ENCODE measurements at regions not wholly inside any gene's neighbourhood (a gene's known extent, or its start where the extent isn't known, plus 50 kb on each side); places are given as distances from the start of the nearest gene placed in this dataset.

DNA sequence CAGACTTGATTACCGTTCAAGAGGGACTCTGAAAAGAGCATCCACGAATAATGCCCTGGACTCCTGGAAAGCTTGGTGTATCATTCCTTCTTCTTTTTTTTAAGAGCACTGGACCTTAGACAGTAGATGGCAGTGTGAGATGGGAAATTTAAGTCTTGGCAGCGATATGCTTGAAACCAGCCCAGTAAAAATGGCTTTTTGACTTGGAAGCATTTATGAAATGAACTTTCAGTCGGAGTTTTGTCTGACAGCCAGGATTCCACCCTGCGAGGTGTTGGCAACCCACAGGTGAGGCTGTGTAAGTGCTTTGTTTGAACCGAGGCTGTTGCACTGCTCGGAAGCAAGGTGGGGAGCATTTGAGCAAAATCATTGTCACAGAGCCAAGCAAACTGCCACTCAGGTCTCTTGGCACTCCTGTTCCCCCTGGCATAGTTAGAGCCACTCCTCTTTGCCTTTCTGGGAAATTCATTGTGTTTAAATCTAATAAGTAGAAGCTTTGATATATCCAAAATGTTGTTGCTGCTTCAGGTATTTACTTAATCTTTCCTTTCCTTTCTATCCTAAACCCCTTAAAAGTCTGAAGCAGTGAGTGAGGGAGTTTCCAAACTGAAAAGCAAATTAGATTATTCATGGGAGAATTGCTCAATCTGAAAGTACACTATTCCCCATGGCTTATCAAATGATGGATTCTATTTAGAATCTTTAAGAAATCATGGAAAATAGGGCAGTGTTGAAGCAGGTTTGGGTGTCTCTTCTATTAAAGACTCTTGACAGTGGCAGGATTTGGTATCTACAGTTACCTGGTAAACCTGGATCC lies 272.8 kb upstream of the SLC35B3 start:
- DNase-seq = no peak
- ChIA-PET POLR2A (no interaction called here), CTCF (interaction anchor here (0.6 kb wide), 1 partner anchor 119 kb away, joined by 3 read pairs; no protein-coding TSS in a partner anchor)
- H3K36me3 Mint-ChIP-seq (ENCODE audit: low read depth) = no peaks in the 10 kb centered on the region
- ATAC-seq = no peak
- H3K4me1 Mint-ChIP-seq = no peaks in the 10 kb centered on the region
- no peaks in the 10 kb centered on the region for H3K27me3 Mint-ChIP-seq
- no peaks in the 10 kb centered on the region for H3K9me3 Mint-ChIP-seq (ENCODE audit: low read depth)
- H3K4me3 Mint-ChIP-seq = no peak overlapping the region
- intact Hi-C loops (cut with DNase I, micrococcal nuclease) = no loop called here
- H3K27ac Mint-ChIP-seq = no peak overlapping the region

DNA sequence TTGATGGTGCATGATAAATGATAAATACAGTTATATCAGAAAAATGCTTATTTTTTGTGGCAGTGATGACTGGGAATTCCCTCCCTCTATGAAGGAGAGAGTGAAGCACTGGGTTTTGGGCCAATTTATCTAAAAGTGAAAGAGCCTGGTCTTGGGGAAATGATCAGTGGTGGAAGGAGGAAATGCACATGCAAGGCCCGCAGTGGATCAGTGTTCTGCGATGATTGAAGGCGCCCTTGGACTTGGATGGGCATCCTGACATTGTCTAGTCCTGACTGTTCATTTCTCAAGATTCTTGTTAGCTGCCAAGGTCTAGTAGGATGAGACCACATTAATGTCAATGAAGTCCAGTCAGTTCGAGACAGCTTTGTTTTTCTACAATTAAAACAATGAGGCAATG lies 272.0 kb upstream of the SLC35B3 start:
- Mint-ChIP-seq H3K27ac (no peak overlapping the region), H3K27me3 (no peaks in the 10 kb centered on the region), H3K4me3 (no peak overlapping the region), H3K9me3 (ENCODE audit: low read depth) (peaks cover 4% of the 10 kb centered on the region), H3K36me3 (ENCODE audit: low read depth) (no peaks in the 10 kb centered on the region), H3K4me1 (no peaks in the 10 kb centered on the region)
- DNase-seq = no peak
- ChIA-PET CTCF (interaction anchor here (0.7 kb wide), 1 partner anchor 716 kb away, joined by 3 read pairs; no protein-coding TSS in a partner anchor), POLR2A (no interaction called here)
- ATAC-seq = no peak
- intact Hi-C loops (cut with DNase I, micrococcal nuclease) = no loop called here

GRCh38 chr6:8705435-8706020 lies 270.2 kb upstream of the SLC35B3 start:
- ChIA-PET CTCF (no interaction called here), POLR2A (no interaction called here)
- no peak overlapping the region for H3K4me3 Mint-ChIP-seq
- no peaks in the 10 kb centered on the region for H3K4me1 Mint-ChIP-seq
- no peak overlapping the region for H3K27ac Mint-ChIP-seq
- peaks cover 4% of the 10 kb centered on the region for H3K9me3 Mint-ChIP-seq (ENCODE audit: low read depth)
- H3K27me3 Mint-ChIP-seq = no peaks in the 10 kb centered on the region
- ATAC-seq = no peak
- DNase-seq = no peak
- intact Hi-C loops (cut with DNase I, micrococcal nuclease) = no loop called here
- H3K36me3 Mint-ChIP-seq (ENCODE audit: low read depth) = no peaks in the 10 kb centered on the region

DNA sequence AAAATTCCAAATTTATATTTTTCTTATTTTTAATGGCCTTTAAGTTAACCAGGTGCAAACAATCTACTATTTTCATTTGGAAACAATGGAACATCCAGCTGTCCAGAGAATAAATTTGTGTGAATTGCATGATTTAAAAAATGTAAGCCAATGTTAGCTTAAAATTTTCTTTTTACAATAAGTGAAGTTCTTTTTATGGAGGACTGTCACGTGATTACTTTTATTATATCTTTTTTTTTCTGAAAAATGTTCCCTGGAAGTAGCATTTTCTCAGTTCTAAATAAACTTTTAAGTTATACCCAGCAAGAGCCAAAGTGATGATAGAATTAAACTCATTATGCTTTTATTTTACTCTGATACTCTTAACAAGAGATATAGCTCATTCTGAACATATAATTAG lies 267.7 kb upstream of the SLC35B3 start:
- Mint-ChIP-seq H3K27me3 (no peaks in the 10 kb centered on the region), H3K27ac (no peak overlapping the region), H3K36me3 (ENCODE audit: low read depth) (no peaks in the 10 kb centered on the region), H3K4me1 (no peaks in the 10 kb centered on the region), H3K9me3 (ENCODE audit: low read depth) (peaks cover 7% of the 10 kb centered on the region), H3K4me3 (no peak overlapping the region)
- ChIA-PET CTCF (no interaction called here), POLR2A (no interaction called here)
- DNase-seq = no peak
- ATAC-seq = no peak
- intact Hi-C loops (cut with DNase I, micrococcal nuclease) = no loop called here

GRCh38 chr6:8688821-8689220 lies 253.5 kb upstream of the SLC35B3 start:
- H3K9me3 Mint-ChIP-seq (ENCODE audit: low read depth) = peaks cover 7% of the 10 kb centered on the region
- intact Hi-C loops (cut with DNase I, micrococcal nuclease) = no loop called here
- H3K27ac Mint-ChIP-seq = no peak overlapping the region
- POLR2A ChIA-PET = no interaction called here
- DNase-seq (no peak), ATAC-seq (no peak)
- H3K4me1 Mint-ChIP-seq = no peaks in the 10 kb centered on the region
- no peaks in the 10 kb centered on the region for H3K36me3 Mint-ChIP-seq (ENCODE audit: low read depth)
- no peaks in the 10 kb centered on the region for H3K27me3 Mint-ChIP-seq
- no peak overlapping the region for H3K4me3 Mint-ChIP-seq
- CTCF ChIA-PET = no interaction called here

GRCh38 chr6:8686077-8686476 lies 250.7 kb upstream of the SLC35B3 start:
- DNase-seq = no peak
- CTCF ChIA-PET = no interaction called here
- Mint-ChIP-seq H3K27me3 (no peaks in the 10 kb centered on the region), H3K4me1 (no peaks in the 10 kb centered on the region), H3K36me3 (ENCODE audit: low read depth) (no peaks in the 10 kb centered on the region), H3K27ac (no peak overlapping the region), H3K9me3 (ENCODE audit: low read depth) (no peaks in the 10 kb centered on the region), H3K4me3 (no peak overlapping the region)
- POLR2A ChIA-PET = no interaction called here
- intact Hi-C loops (cut with DNase I, micrococcal nuclease) = no loop called here
- ATAC-seq = no peak

DNA sequence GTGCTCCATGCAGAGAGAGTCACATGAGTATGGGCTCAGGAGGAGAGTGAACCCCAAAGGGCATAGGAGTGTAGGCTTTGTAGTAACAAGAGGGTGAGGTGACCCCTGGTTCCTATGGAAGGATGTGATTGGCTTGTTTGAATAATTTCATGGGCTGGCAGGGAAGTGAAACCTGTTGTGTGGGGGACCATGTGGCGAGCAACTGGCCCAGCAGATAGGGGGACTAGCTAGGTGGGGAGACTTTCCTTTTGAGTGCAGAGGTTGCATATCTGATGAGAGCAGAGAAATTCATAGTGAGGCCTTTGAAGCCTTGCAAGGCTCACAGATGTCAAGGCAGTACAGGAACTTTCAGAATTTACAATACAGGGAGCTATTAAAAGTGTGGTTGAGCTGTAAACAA lies 247.9 kb upstream of the SLC35B3 start:
- Mint-ChIP-seq H3K27ac (no peak overlapping the region), H3K9me3 (ENCODE audit: low read depth) (no peaks in the 10 kb centered on the region), H3K27me3 (no peaks in the 10 kb centered on the region), H3K36me3 (ENCODE audit: low read depth) (no peaks in the 10 kb centered on the region), H3K4me1 (no peaks in the 10 kb centered on the region), H3K4me3 (no peak overlapping the region)
- DNase-seq (no peak), ATAC-seq (no peak)
- intact Hi-C loops (cut with DNase I, micrococcal nuclease) = no loop called here
- CTCF ChIA-PET = no interaction called here
- POLR2A ChIA-PET = no interaction called here

DNA sequence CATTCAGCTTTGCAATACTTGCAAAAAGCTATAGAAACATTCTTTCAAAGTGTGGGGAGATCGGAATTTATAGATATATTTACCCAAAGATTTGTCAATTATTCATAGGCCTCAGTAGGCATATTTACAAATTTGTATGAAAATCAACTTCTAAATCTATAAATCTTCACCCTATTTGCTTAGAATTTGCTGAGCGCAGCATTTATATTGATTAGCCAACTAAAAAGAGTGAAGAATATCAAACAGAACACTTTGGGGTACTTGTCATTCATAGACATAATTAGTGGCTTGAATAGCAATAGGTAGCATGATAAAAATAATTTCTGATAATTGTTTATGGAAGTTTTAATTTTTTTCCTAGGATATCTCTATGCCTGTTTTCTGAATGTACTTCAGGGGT lies 244.5 kb upstream of the SLC35B3 start:
- ChIA-PET CTCF (interaction anchor here (0.6 kb wide), 1 partner anchor 701 kb away, joined by 3 read pairs; no protein-coding TSS in a partner anchor), POLR2A (no interaction called here)
- no peaks in the 10 kb centered on the region for H3K4me1 Mint-ChIP-seq
- peaks cover 2% of the 10 kb centered on the region for H3K27me3 Mint-ChIP-seq
- intact Hi-C loops (cut with DNase I, micrococcal nuclease) = no loop called here
- no peak for ATAC-seq
- no peak overlapping the region for H3K4me3 Mint-ChIP-seq
- DNase-seq = no peak
- no peak overlapping the region for H3K27ac Mint-ChIP-seq
- H3K9me3 Mint-ChIP-seq (ENCODE audit: low read depth) = peaks cover 8% of the 10 kb centered on the region
- no peaks in the 10 kb centered on the region for H3K36me3 Mint-ChIP-seq (ENCODE audit: low read depth)

DNA sequence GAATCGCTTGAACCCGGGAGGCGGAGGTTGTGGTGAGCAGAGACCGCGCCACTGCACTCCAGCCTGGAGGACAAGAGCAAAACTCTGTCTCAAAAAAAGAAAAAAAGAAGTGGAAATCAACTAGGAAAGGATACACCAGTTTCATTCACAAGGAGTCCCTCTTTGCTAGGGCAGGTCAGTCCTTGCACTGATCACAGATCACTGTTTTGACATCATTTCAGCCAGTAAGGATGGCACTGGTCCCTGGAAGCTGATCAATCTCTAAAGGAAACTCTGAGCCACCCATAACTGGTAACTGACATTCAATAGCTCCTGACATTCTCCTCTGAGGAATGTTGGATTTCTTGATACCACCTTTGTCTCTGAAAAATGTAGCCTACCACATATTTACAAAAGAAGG lies 243.1 kb upstream of the SLC35B3 start:
- POLR2A ChIA-PET = no interaction called here
- H3K27ac Mint-ChIP-seq = no peak overlapping the region

GRCh38 chr6:8674126-8674525 lies 238.8 kb upstream of the SLC35B3 start:
- Mint-ChIP-seq H3K9me3 (ENCODE audit: low read depth) (peaks cover 10% of the 10 kb centered on the region), H3K4me3 (no peak overlapping the region), H3K36me3 (ENCODE audit: low read depth) (no peaks in the 10 kb centered on the region), H3K27ac (no peak overlapping the region), H3K27me3 (peaks cover 2% of the 10 kb centered on the region), H3K4me1 (no peaks in the 10 kb centered on the region)
- CTCF ChIA-PET = no interaction called here
- ATAC-seq (no peak), DNase-seq (no peak)
- intact Hi-C loops (cut with DNase I, micrococcal nuclease) = no loop called here
- POLR2A ChIA-PET = no interaction called here

More for the DNA sequence above, 243.1 kb upstream of the SLC35B3 start:
- peaks cover 2% of the 10 kb centered on the region for H3K27me3 Mint-ChIP-seq
- CTCF ChIA-PET = interaction anchor here (0.7 kb wide), 1 partner anchor 12 kb away, joined by 3 read pairs; no protein-coding TSS in a partner anchor
- ATAC-seq (no peak), DNase-seq (no peak)
- intact Hi-C loops (cut with DNase I, micrococcal nuclease) = no loop called here
- peaks cover 8% of the 10 kb centered on the region for H3K9me3 Mint-ChIP-seq (ENCODE audit: low read depth)
- H3K4me1 Mint-ChIP-seq = no peaks in the 10 kb centered on the region
- no peaks in the 10 kb centered on the region for H3K36me3 Mint-ChIP-seq (ENCODE audit: low read depth)
- H3K4me3 Mint-ChIP-seq = no peak overlapping the region

GRCh38 chr6:8672882-8673281 lies 237.5 kb upstream of the SLC35B3 start:
- Mint-ChIP-seq H3K27me3 (peaks cover 2% of the 10 kb centered on the region), H3K4me1 (no peaks in the 10 kb centered on the region), H3K27ac (no peak overlapping the region), H3K9me3 (ENCODE audit: low read depth) (peaks cover 9% of the 10 kb centered on the region), H3K4me3 (no peak overlapping the region), H3K36me3 (ENCODE audit: low read depth) (no peaks in the 10 kb centered on the region)
- POLR2A ChIA-PET = no interaction called here
- intact Hi-C loops (cut with DNase I, micrococcal nuclease) = no loop called here
- CTCF ChIA-PET = no interaction called here
- ATAC-seq = no peak
- no peak for DNase-seq

GRCh38 chr6:8670792-8671191 lies 235.4 kb upstream of the SLC35B3 start:
- Mint-ChIP-seq H3K27ac (no peak overlapping the region), H3K4me3 (no peak overlapping the region), H3K36me3 (ENCODE audit: low read depth) (no peaks in the 10 kb centered on the region), H3K27me3 (no peaks in the 10 kb centered on the region), H3K9me3 (ENCODE audit: low read depth) (peaks cover 6% of the 10 kb centered on the region), H3K4me1 (no peaks in the 10 kb centered on the region)
- no peak for ATAC-seq
- DNase-seq = no peak
- intact Hi-C loops (cut with DNase I, micrococcal nuclease) = no loop called here
- POLR2A ChIA-PET = no interaction called here
- CTCF ChIA-PET = no interaction called here
